ENCODE measurements at regions not wholly inside any gene's neighbourhood (a gene's known extent, or its start where the extent isn't known, plus 50 kb on each side); places are given as distances from the start of the nearest gene placed in this dataset.

DNA sequence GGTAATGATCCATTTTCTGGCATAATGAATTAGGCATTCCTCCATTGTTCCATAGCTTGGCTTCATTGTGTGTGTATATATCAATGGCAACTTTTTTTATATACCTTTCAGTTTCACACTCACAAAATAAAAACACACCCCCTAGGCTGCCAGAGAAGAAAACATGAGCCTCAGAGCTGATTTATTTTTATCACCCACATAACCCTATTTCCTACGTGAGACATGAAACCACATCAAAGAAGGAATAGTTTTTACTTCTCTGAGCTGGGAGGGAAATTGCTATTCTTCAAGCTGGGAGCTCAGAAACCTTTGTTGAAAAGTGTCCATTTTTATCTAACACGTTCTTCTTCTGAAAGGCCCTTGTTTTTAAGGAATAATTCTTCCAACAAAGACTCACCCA is 126.7 kb upstream of the RAI2 start (continued):
- TF ChIP-seq, protein P1, sequence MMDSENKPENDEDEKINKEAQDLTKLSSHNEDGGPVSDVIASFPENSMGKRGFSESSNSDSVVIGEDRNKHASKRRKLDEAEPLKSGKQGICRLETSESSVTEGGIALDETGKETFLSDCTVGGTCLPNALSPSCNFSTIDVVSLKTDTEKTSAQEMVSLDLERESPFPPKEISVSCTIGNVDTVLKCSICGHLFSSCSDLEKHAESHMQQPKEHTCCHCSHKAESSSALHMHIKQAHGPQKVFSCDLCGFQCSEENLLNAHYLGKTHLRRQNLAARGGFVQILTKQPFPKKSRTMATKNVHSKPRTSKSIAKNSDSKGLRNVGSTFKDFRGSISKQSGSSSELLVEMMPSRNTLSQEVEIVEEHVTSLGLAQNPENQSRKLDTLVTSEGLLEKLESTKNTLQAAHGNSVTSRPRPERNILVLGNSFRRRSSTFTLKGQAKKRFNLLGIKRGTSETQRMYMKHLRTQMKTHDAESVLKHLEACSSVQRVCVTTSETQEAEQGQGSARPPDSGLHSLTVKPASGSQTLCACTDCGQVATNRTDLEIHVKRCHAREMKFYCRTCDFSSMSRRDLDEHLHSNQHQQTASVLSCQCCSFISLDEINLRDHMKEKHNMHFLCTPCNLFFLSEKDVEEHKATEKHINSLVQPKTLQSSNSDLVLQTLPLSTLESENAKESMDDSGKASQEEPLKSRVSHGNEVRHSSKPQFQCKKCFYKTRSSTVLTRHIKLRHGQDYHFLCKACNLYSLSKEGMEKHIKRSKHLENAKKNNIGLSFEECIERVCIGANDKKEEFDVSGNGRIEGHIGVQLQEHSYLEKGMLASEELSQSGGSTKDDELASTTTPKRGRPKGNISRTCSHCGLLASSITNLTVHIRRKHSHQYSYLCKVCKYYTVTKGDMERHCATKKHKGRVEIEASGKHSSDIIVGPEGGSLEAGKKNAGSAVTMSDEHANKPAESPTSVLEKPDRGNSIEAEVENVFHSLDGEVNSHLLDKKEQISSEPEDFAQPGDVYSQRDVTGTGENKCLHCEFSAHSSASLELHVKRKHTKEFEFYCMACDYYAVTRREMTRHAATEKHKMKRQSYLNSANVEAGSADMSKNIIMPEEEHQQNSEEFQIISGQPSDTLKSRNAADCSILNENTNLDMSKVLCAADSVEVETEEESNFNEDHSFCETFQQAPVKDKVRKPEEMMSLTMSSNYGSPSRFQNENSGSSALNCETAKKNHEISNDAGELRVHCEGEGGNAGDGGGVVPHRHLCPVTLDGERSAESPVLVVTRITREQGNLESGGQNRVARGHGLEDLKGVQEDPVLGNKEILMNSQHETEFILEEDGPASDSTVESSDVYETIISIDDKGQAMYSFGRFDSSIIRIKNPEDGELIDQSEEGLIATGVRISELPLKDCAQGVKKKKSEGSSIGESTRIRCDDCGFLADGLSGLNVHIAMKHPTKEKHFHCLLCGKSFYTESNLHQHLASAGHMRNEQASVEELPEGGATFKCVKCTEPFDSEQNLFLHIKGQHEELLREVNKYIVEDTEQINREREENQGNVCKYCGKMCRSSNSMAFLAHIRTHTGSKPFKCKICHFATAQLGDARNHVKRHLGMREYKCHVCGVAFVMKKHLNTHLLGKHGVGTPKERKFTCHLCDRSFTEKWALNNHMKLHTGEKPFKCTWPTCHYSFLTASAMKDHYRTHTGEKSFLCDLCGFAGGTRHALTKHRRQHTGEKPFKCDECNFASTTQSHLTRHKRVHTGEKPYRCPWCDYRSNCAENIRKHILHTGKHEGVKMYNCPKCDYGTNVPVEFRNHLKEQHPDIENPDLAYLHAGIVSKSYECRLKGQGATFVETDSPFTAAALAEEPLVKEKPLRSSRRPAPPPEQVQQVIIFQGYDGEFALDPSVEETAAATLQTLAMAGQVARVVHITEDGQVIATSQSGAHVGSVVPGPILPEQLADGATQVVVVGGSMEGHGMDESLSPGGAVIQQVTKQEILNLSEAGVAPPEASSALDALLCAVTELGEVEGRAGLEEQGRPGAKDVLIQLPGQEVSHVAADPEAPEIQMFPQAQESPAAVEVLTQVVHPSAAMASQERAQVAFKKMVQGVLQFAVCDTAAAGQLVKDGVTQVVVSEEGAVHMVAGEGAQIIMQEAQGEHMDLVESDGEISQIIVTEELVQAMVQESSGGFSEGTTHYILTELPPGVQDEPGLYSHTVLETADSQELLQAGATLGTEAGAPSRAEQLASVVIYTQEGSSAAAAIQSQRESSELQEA (CRISPR knock-in tag; IDR thresholded peaks at IDR 0.05; ENCODE audit: not compliant biosample characterization) = no peak
- TF ChIP-seq PRPF4 (IDR thresholded peaks at IDR 0.05; ENCODE audit: low read depth, low read length, poor library complexity, severe bottlenecking) = no peak

DNA sequence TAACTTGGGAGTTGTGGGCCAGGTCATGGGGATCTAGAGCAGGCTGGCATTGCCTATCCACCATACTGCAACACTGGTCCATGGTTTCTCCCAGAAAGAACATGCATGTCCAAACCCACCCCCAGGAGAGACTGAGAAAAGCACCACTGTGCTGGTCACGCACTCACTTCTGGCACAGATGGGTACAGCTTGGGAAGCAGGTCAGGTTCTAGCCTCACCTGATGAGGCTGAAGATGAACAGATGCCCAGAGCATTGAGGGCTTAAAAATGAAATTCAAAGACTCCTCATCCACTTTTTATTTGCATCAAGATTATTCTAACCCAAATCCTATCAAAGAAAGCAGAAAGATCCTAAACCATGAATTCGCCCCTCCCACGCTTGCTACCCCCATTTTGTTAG is 125.9 kb upstream of the RAI2 start:
- intact Hi-C loops (cut with micrococcal nuclease; ENCODE audit: unreplicated experiment) (no loop called here), in situ Hi-C loops (cut with HindIII; ENCODE audit: extremely low pct_ligation_motif_present, low pct_unique_long_range_greater_than_20kb) (no loop called here)
- H2AFZ ChIP-seq (ENCODE audit: low read length) = no peak overlapping the region
- H3K36me3 ChIP-seq (replicated peaks in 1 of 2; ENCODE audit: control insufficient read depth in 1 of 2, insufficient read depth in 2 of 2, low read length in 2 of 2) = no peaks in the 10 kb centered on the region
- ChIA-PET CTCF (ENCODE audit: low intra/inter-chr PET ratio, low total read pairs) (no interaction called here), POLR2A (no interaction called here)
- FAIRE-seq (no peak), ATAC-seq (no peak), DNase-seq (ENCODE audit: low spot score) (no peak)
- H3K9ac ChIP-seq (ENCODE audit: insufficient read depth, low read depth, low read length) = no peak overlapping the region
- no peaks in the 10 kb centered on the region for H3K9me3 ChIP-seq (ENCODE audit: low read length)
- no peaks in the 10 kb centered on the region for H3K4me1 ChIP-seq (ENCODE audit: insufficient read depth, low read length)
- no peaks in the 10 kb centered on the region for H3K79me2 ChIP-seq (ENCODE audit: insufficient read depth, low read length)
- no peaks in the 10 kb centered on the region for H4K20me1 ChIP-seq (ENCODE audit: insufficient read depth, low read length)
- no peak overlapping the region for H3K4me2 ChIP-seq (ENCODE audit: low read depth, low read length)
- WGBS (ENCODE audit: low lambda C conversion rate) = 8% methylated on average over 2 of the region's 3 CpGs
- no peaks in the 10 kb centered on the region; a peak in 1 of 5 replicates for H3K27me3 ChIP-seq (ENCODE audit: control insufficient read depth in 1 of 2, insufficient read depth in 2 of 2, low read length in 2 of 2)
- no TSS peak for BruUV-seq (replicated peaks)
- H3K27ac ChIP-seq (ENCODE audit: extremely low read length, insufficient read depth, low read length) = no peak overlapping the region
- H3K4me3 ChIP-seq (replicated peaks in 1 of 3; ENCODE audit: insufficient read depth in 1 of 3, low read depth in 2 of 3, low read length in 3 of 3) = no peak overlapping the region
- TF ChIP-seq, protein P2, sequence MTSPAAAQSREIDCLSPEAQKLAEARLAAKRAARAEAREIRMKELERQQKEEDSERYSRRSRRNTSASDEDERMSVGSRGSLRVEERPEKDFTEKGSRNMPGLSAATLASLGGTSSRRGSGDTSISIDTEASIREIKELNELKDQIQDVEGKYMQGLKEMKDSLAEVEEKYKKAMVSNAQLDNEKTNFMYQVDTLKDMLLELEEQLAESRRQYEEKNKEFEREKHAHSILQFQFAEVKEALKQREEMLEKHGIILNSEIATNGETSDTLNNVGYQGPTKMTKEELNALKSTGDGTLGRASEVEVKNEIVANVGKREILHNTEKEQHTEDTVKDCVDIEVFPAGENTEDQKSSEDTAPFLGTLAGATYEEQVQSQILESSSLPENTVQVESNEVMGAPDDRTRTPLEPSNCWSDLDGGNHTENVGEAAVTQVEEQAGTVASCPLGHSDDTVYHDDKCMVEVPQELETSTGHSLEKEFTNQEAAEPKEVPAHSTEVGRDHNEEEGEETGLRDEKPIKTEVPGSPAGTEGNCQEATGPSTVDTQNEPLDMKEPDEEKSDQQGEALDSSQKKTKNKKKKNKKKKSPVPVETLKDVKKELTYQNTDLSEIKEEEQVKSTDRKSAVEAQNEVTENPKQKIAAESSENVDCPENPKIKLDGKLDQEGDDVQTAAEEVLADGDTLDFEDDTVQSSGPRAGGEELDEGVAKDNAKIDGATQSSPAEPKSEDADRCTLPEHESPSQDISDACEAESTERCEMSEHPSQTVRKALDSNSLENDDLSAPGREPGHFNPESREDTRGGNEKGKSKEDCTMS (CRISPR knock-in tag; conservative IDR thresholded peaks at IDR 0.05) = no peak
- TF ChIP-seq MTF1 (CRISPR knock-in tag; IDR thresholded peaks at IDR 0.05) (no peak), ZNF274 (CRISPR knock-in tag; IDR thresholded peaks at IDR 0.05) (no peak), ZNF549 (CRISPR knock-in tag; IDR thresholded peaks at IDR 0.05) (no peak), PITX1 (CRISPR knock-in tag; IDR thresholded peaks at IDR 0.05) (no peak), TGIF2 (CRISPR knock-in tag; IDR thresholded peaks at IDR 0.05) (no peak), ZNF30 (CRISPR knock-in tag; IDR thresholded peaks at IDR 0.05) (no peak), ZNF138 (CRISPR knock-in tag; IDR thresholded peaks at IDR 0.05; ENCODE audit: low read depth) (no peak), ZNF264 (CRISPR knock-in tag; IDR thresholded peaks at IDR 0.05) (no peak), ZNF788 (CRISPR knock-in tag; IDR thresholded peaks at IDR 0.05; ENCODE audit: borderline replicate concordance) (no peak)
- TF ChIP-seq, protein P3, sequence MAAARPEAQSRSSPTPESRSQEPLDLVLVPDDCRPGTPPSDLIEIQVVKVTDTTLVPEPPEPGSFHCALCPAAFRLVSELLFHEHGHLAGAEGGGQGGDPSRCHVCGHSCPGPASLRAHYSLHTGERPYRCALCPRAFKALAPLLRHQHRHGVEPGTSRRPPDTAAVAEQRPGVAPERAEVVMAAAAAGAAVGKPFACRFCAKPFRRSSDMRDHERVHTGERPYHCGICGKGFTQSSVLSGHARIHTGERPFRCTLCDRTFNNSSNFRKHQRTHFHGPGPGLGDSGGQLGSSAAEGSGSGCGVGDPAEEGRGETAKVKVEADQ (CRISPR knock-in tag; IDR thresholded peaks at IDR 0.05; ENCODE audit: borderline replicate concordance) = no peak
